Cardiac fibroblast (primary cell): ENCODE measurements at regions not wholly inside any gene's neighbourhood (a gene's known extent, or its start where the extent isn't known, plus 50 kb on each side); places are given as distances from the start of the nearest gene placed in this dataset.

Experiments
- DNase-seq, 2 donors: peaks; one replicate each; pipeline versions ENCODE4 v3.0.0 to v3.0.0-alpha.2; 2010; ENCODE audit warnings: low read depth in 2 of 2
- H3K4me3 ChIP-seq, 2 donors: replicated peaks in 1 of 2; 1 replicate in 1 of 2; 2 replicates in 1 of 2; pipeline ENCODE4 v1.5.1; 2011; ENCODE audit warnings: low read depth in 2 of 2, low read length in 2 of 2, mild to moderate bottlenecking in 2 of 2, moderate library complexity in 1 of 2
- TF ChIP-seq, protein P1 (sequence below): IDR thresholded peaks from one replicate; pipeline ENCODE4 v1.5.1; 2011; ENCODE audit warnings: low read depth, mild to moderate bottlenecking, low read length, inconsistent platforms

DNA sequence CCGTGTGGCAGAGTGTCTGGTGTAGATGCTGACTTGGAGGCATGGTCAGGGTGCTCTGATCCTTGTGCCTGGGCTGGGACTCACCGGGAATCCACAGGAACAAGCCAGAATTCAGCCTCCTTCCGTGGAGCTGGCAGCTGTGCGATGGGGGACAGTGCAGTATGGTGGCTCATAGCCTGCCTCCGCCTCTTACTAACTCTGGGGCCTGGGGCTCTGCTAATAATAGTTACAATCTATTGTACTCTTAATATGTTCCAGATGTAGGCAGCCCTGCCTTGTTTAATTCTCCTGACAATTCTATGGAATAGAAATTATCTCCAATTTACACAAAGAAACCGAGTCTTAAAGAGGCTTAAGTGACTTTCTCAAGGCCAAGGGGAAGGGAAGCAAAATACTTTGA is 77.6 kb downstream of the PCDH1 start:
- DNase-seq, result peak; percentile 26 to 30
- H3K4me3 ChIP-seq, result no peak overlapping the region
- TF ChIP-seq, protein P1, sequence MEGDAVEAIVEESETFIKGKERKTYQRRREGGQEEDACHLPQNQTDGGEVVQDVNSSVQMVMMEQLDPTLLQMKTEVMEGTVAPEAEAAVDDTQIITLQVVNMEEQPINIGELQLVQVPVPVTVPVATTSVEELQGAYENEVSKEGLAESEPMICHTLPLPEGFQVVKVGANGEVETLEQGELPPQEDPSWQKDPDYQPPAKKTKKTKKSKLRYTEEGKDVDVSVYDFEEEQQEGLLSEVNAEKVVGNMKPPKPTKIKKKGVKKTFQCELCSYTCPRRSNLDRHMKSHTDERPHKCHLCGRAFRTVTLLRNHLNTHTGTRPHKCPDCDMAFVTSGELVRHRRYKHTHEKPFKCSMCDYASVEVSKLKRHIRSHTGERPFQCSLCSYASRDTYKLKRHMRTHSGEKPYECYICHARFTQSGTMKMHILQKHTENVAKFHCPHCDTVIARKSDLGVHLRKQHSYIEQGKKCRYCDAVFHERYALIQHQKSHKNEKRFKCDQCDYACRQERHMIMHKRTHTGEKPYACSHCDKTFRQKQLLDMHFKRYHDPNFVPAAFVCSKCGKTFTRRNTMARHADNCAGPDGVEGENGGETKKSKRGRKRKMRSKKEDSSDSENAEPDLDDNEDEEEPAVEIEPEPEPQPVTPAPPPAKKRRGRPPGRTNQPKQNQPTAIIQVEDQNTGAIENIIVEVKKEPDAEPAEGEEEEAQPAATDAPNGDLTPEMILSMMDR, result no peak

DNA sequence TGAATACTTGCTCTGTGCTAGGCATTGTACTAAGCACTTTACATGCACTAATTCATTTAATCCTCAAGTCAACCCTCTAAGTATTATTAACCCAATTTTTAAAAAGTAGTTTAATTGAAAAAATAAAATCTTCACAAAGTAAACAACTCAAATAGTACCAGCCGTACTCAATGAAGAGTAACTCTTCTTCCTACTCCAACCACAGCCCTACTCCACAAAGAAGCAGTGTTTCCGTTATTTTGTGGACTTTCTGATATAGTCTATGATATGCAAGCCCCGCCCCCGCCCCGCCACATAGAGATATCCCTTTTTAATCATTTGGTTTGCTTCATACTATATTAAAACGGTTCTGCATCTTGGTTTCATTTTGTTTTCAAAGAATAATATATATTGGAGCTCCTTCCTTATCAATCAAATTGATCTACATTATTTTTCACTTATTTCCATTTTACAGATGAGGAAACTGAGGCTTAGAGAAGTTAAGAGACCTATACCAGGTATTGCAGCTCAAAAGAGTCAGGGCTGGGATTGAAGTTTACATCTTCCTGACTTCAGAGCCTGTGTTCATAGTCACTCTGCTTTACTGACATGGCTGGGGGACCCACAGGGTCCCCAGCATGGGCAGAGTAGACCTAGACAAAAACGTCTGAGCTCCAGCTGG is 78.6 kb downstream of the PCDH1 start:
- H3K4me3 ChIP-seq, result no peak overlapping the region
- TF ChIP-seq, protein P1, result no peak
- no peak for DNase-seq

DNA sequence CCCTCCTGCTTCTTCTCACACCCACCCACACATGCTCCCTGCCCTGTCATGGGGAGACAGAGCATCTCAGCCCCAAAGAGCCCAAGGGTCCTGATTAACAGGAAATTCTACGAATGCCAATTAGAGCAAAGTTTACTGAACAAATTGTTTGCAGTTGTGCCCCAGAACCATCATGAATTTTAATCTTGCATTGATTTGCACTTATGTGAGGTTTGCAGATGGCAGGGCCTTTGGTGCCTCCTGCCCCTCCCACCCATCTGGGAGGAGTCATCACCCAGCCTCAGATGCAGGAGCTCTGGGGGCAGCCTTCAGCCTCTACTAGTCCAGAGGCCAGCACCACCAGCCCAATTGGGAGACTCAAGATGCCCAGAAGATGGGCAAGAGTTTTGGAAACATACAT is 80.8 kb downstream of the PCDH1 start:
- no peak overlapping the region for H3K4me3 ChIP-seq
- TF ChIP-seq, protein P1, result no peak
- DNase-seq, result no peak

DNA sequence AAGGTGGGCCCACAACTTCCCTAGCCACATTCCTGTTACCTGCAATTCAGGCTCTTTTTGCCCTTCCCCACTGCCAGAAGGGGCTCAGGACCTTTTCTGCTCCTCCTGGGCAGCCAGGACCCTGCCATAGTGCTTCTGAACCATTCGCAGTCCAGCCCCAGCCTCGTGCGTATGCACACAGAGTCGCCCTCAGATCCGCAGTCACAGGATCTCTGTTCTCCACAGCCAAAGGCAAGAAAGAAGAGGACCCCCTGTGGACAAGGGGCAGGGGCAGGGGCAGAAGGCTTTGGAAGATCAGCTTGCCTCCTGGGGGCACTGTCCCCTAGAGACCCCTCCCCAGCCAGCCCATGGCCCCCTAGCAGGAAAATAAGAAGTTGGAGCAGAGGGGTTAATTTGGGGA is 82.8 kb downstream of the PCDH1 start:
- TF ChIP-seq, protein P1, result no peak
- DNase-seq, result no peak
- no peak overlapping the region for H3K4me3 ChIP-seq

DNA sequence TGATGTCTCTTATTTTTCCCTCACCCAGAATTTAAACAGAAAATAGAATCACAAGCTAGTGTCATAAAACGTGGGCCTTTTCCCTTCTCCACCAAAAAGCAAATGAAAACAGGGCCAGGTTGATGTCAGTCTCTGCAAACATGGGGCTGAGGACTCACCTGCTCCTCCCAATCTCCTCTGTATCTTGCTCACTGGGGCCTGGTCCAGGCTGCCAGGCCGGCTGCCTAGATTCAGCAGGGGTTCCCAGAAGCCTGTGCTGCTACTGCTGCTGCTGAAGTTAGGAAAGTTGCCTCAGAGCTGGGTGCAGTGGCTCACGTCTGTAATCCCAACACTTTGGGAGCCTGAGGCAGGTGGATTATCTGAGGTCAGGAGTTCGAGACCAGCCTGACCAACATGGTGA is 84.3 kb downstream of the PCDH1 start:
- DNase-seq, result no peak
- no peak overlapping the region for H3K4me3 ChIP-seq
- TF ChIP-seq, protein P1, result no peak

DNA sequence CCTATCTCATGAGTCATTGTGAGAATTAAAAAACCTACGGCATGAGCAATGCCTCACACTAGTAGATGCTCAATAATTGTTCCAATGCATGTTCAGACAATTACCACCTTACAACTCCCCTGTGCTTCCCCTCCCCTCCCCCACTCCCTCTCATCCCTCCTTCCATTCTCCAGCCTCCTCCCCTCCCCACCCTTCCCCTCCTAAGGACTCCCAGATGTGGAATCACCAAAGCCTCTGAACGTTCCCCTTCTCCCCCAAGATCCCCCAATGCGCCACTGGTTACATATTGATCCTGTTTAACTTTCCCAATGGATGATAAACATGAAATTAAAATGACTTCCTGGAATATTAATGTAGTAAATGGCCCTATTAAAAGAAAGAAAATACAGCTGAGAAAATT is 84.8 kb downstream of the PCDH1 start:
- TF ChIP-seq, protein P1, result no peak
- DNase-seq, result no peak
- H3K4me3 ChIP-seq, result no peak overlapping the region

DNA sequence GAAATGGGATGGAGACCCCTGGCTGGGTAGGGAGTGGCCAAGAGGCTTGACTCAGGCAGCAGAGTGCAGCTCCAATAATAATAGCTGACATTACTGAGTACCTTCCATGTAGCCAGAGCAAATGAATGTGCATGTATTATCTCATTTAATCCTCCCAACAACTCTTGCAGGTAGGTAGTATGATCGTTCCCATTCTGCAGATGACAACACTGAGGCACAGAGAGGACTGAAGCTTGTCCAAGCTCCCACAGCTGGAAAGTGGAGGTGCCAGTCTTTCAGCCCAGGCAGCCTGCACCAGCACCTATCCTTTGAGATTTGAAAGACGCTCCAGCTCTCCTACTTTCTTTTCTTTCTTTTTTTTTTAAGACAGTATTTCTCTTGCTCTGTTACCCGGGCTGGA is 87.6 kb downstream of the PCDH1 start:
- TF ChIP-seq, protein P1, result no peak
- no peak for DNase-seq
- H3K4me3 ChIP-seq, result no peak overlapping the region
